ENCODE measurements at regions not wholly inside any gene's neighbourhood (a gene's known extent, or its start where the extent isn't known, plus 50 kb on each side); places are given as distances from the start of the nearest gene placed in this dataset.

DNA sequence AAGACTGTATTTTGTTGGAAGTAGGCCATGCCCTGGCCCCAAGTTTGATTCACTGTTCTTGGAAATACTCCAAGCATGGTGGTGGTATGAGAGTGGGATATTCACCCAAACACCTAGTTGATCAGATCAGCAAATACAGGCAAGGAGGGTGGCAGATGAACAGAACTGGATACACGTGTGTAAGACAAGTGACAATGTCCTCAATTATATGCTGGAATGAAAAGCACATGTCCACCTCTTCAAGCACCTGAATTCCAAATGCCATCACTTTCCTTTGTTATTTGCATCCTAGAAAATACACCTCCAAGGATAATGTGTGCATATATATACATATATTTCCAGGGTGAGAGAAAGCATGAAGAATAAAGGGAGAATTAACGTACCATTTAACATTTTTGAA is 131.8 kb upstream of the ZEB1 start:
- WGBS, 2 donors, result 91 to 94% methylated on average over 2 of the region's 2 CpGs
- ATAC-seq (ENCODE audit: low FRiP score in 2 of 2), result no peak
- Histone ChIP-seq H3K4me1 (no peaks in the 10 kb centered on the region), H3K9me3 (no peaks in the 10 kb centered on the region), H3K4me3 (no peak overlapping the region), H3K27ac (no peak overlapping the region), H3K27me3 (no peaks in the 10 kb centered on the region), H3K36me3 (no peaks in the 10 kb centered on the region)
- TF ChIP-seq POLR2AphosphoS5 (IDR thresholded peaks at IDR 0.05) (no peak), CTCF (IDR thresholded peaks at IDR 0.05) (no peak), EP300 (IDR thresholded peaks at IDR 0.05) (no peak), POLR2A (IDR thresholded peaks at IDR 0.05) (no peak)
- no peak for DNase-seq

DNA sequence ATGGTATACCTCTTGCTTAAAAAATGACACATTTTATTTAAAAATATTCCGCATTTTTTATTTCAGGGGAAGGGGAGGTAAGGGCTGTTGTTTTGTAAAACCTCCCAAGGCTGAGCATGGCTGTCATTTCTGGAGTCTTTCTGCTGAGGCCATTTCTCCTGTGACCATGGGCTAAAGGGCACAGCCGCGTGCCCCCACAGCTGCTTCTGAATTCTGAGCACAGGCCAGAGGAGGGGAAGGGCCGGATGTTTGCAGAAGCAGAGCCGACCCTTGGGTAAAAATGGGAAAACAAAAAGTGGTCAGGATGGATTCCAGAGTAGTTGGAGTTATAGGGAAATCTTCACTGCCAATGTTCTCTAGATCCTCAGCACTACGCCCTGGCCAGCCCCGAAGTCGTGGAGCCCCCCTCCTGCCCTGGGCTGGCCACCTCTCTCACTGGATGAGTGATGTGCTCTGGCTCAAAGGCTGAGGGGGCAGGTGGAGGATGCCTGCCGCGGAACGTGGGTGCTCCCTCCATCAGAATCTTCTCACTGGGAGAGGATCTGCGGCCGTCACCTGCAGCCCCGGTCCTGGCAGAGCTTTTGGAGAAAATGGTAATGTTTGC is 131.3 kb upstream of the ZEB1 start:
- peak in 1 of 2 donors; percentile 40 for DNase-seq
- Histone ChIP-seq H3K27me3 (no peaks in the 10 kb centered on the region), H3K9me3 (no peaks in the 10 kb centered on the region), H3K27ac (no peak overlapping the region), H3K36me3 (no peaks in the 10 kb centered on the region), H3K4me1 (no peaks in the 10 kb centered on the region), H3K4me3 (no peak overlapping the region)
- TF ChIP-seq EP300 (IDR thresholded peaks at IDR 0.05), result no peak
- no peak for TF ChIP-seq POLR2AphosphoS5 (IDR thresholded peaks at IDR 0.05)
- TF ChIP-seq CTCF (IDR thresholded peaks at IDR 0.05), result no peak
- no peak for TF ChIP-seq POLR2A (IDR thresholded peaks at IDR 0.05)
- 83 to 90% methylated on average over 8 to 14 of the region's 14 CpGs for WGBS, 2 donors
- ATAC-seq (ENCODE audit: low FRiP score in 2 of 2), result no peak

DNA sequence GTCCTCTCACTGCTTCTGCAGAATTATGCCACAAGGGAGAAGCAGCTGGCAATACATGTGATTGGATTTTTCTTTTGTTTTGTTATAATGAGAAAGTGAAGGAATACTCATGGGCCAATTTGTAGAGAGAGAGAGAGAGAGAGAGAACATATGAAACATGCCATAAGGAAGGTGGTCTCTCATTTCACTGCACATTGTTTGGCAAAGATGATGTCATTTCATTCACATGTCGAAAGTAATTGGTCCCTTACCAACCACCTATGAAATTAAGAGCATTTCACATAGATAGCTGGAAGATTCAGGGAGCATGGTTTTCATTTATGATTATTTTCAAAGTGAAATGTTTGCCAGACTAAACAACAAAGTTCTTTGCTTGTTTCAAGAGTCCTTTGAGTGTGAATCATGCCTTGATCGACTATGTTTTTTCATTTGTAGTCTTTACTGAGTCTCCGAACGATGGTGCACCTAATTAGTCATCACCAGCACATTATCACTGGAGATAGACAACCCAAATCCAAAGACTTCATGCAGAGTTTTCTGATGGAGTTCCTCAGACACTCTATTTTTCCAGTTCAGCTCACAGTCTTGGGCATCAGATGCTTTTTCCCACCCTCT is 130.1 kb upstream of the ZEB1 start:
- H3K9me3 ChIP-seq, result no peaks in the 10 kb centered on the region
- no peaks in the 10 kb centered on the region for H3K27me3 ChIP-seq
- no peak for TF ChIP-seq EP300 (IDR thresholded peaks at IDR 0.05)
- no peak for TF ChIP-seq CTCF (IDR thresholded peaks at IDR 0.05)
- no peak for TF ChIP-seq POLR2AphosphoS5 (IDR thresholded peaks at IDR 0.05)
- TF ChIP-seq POLR2A (IDR thresholded peaks at IDR 0.05), result no peak
- no peak overlapping the region for H3K4me3 ChIP-seq
- 71 to 85% methylated on average over 4 of the region's 4 CpGs for WGBS, 2 donors
- no peaks in the 10 kb centered on the region for H3K36me3 ChIP-seq
- no peak overlapping the region for H3K27ac ChIP-seq
- H3K4me1 ChIP-seq, result no peaks in the 10 kb centered on the region
- no peak for ATAC-seq (ENCODE audit: low FRiP score in 2 of 2)
- DNase-seq, result no peak

DNA sequence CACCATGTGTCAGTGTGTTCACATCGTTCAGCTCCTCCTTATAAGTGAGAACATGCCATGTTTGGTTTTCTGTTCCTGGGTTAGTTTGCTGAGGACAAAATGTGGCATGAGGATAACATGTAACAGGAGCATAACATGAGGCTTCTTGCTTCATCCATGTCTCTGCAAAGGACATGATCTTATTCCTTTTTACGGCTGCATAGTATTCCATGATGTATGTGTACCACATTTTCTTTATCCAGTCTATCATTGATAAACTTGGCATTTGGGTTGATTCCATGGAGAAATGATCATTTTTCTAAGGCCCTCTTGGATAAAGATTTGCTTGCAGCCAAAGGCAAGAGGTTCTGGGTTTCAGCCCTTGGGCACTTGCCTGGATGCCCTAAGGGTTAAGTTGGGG is 128.5 kb upstream of the ZEB1 start:
- H3K9me3 ChIP-seq, result no peaks in the 10 kb centered on the region
- H3K4me3 ChIP-seq, result no peak overlapping the region
- H3K27me3 ChIP-seq, result no peaks in the 10 kb centered on the region
- TF ChIP-seq POLR2AphosphoS5 (IDR thresholded peaks at IDR 0.05) (no peak), EP300 (IDR thresholded peaks at IDR 0.05) (no peak), POLR2A (IDR thresholded peaks at IDR 0.05) (no peak), CTCF (IDR thresholded peaks at IDR 0.05) (no peak)
- no peak overlapping the region for H3K27ac ChIP-seq
- no peaks in the 10 kb centered on the region for H3K36me3 ChIP-seq
- no peaks in the 10 kb centered on the region for H3K4me1 ChIP-seq
- WGBS, 2 donors, result 95 to 100% methylated on average over 2 of the region's 2 CpGs
- DNase-seq (no peak), ATAC-seq (ENCODE audit: low FRiP score in 2 of 2) (no peak)

DNA sequence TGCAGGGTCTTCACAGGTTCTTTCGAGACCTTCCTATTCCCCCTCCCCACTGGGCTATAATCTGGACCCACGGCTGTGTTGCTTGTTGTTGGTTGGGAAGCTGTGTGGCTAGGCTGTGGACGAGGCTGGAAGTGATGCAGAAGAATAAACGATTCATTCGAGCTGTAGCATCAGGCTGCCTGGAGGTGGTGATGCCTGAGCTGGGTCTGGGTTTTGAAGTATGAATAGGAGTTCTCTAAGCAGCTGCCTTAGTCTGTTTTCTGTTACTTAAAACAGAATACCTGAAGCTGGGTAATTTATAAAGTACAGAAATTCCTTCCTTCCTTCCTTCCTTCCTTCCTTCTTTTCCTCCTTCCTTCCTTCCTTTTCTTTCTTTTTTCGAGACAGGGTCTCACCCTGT is 126.5 kb upstream of the ZEB1 start:
- Histone ChIP-seq H3K9me3 (no peaks in the 10 kb centered on the region), H3K4me3 (no peak overlapping the region), H3K27me3 (no peaks in the 10 kb centered on the region), H3K27ac (no peak overlapping the region), H3K4me1 (no peaks in the 10 kb centered on the region), H3K36me3 (no peaks in the 10 kb centered on the region)
- ATAC-seq (ENCODE audit: low FRiP score in 2 of 2), result no peak
- WGBS, 2 donors, result 86 to 88% methylated on average over 5 to 6 of the region's 6 CpGs
- no peak for TF ChIP-seq CTCF (IDR thresholded peaks at IDR 0.05)
- no peak for TF ChIP-seq EP300 (IDR thresholded peaks at IDR 0.05)
- no peak for TF ChIP-seq POLR2A (IDR thresholded peaks at IDR 0.05)
- no peak for TF ChIP-seq POLR2AphosphoS5 (IDR thresholded peaks at IDR 0.05)
- DNase-seq, result no peak
